Stomach smooth muscle (tissue), 2 donors: ENCODE measurements at regions not wholly inside any gene's neighbourhood (a gene's known extent, or its start where the extent isn't known, plus 50 kb on each side); places are given as distances from the start of the nearest gene placed in this dataset.
"Not testable (repeated sequence)": the region's sequence is repeated elsewhere in the genome, so short reads cannot be mapped to it uniquely, and the experiment has no call there.

Experiments
- H3K27ac ChIP-seq: one replicate; pipeline ENCODE4 v1.7.0; 2013; ENCODE audit warnings: mild to moderate bottlenecking, low read length, inconsistent platforms
- H3K27me3 ChIP-seq, 2 donors: one replicate each; pipeline ENCODE4 v1.7.0; 2013; ENCODE audit warnings: low read length in 2 of 2; ENCODE audit not compliant: insufficient read depth in 2 of 2, control insufficient read depth in 1 of 2
- H3K36me3 ChIP-seq, 2 donors: one replicate each; pipeline ENCODE4 v1.7.0; 2013; ENCODE audit warnings: low read length in 2 of 2; ENCODE audit not compliant: control insufficient read depth in 2 of 2, insufficient read depth in 2 of 2
- H3K4me1 ChIP-seq: one replicate; pipeline ENCODE4 v1.7.0; 2013; ENCODE audit warnings: low read length; ENCODE audit not compliant: control insufficient read depth, insufficient read depth
- H3K4me3 ChIP-seq, 2 donors: one replicate each; pipeline ENCODE4 v1.7.0; 2013; ENCODE audit warnings: low read length in 2 of 2
- H3K9ac ChIP-seq, 2 donors: one replicate each; pipeline ENCODE4 v1.7.0; 2013; ENCODE audit warnings: low read length in 2 of 2, mild to moderate bottlenecking in 1 of 2
- H3K9me3 ChIP-seq, 2 donors: one replicate each; pipeline ENCODE4 v1.7.0; 2013; ENCODE audit warnings: low read length in 2 of 2; ENCODE audit not compliant: control insufficient read depth in 2 of 2
- donor health status: healthy.
- donor health status: Pancreatic carcinoma.

- Histone ChIP-seq H3K4me3 (no peak overlapping the region), H3K27me3 (no peaks in the 10 kb centered on the region), H3K4me1 (no peaks in the 10 kb centered on the region), H3K27ac (no peak overlapping the region), H3K9me3 (no peaks in the 10 kb centered on the region), H3K36me3 (no peaks in the 10 kb centered on the region), H3K9ac (no peak overlapping the region)
Observed at GRCh38 chr2:52289741-52290140, 1257.8 kb upstream of the NRXN1 start.

GRCh38 chr2:52288596-52288995, 1256.7 kb upstream of the NRXN1 start:
- no peak overlapping the region for H3K27ac ChIP-seq
- H3K36me3 ChIP-seq, result no peaks in the 10 kb centered on the region
- H3K4me3 ChIP-seq, result no peak overlapping the region
- H3K9me3 ChIP-seq, result no peaks in the 10 kb centered on the region
- H3K27me3 ChIP-seq, result no peaks in the 10 kb centered on the region
- H3K4me1 ChIP-seq, result no peaks in the 10 kb centered on the region
- no peak overlapping the region for H3K9ac ChIP-seq

- Histone ChIP-seq H3K27ac (no peak overlapping the region), H3K4me1 (no peaks in the 10 kb centered on the region), H3K27me3 (no peaks in the 10 kb centered on the region), H3K4me3 (no peak overlapping the region), H3K36me3 (no peaks in the 10 kb centered on the region), H3K9ac (no peak overlapping the region), H3K9me3 (no peaks in the 10 kb centered on the region)
Observed at GRCh38 chr2:52269696-52270485, 1238.0 kb upstream of the NRXN1 start.

GRCh38 chr2:52264911-52265310, 1233.0 kb upstream of the NRXN1 start:
- Histone ChIP-seq H3K27me3 (no peaks in the 10 kb centered on the region), H3K9me3 (no peaks in the 10 kb centered on the region), H3K4me1 (no peaks in the 10 kb centered on the region), H3K36me3 (no peaks in the 10 kb centered on the region), H3K27ac (no peak overlapping the region), H3K9ac (no peak overlapping the region), H3K4me3 (no peak overlapping the region)

GRCh38 chr2:52264488-52264887, 1232.6 kb upstream of the NRXN1 start:
- Histone ChIP-seq H3K27me3 (no peaks in the 10 kb centered on the region), H3K4me1 (no peaks in the 10 kb centered on the region), H3K36me3 (no peaks in the 10 kb centered on the region), H3K27ac (no peak overlapping the region), H3K4me3 (no peak overlapping the region), H3K9me3 (no peaks in the 10 kb centered on the region), H3K9ac (no peak overlapping the region)

GRCh38 chr2:52260904-52261303, 1229.0 kb upstream of the NRXN1 start:
- no peak overlapping the region for H3K27ac ChIP-seq
- H3K36me3 ChIP-seq, result no peaks in the 10 kb centered on the region
- no peaks in the 10 kb centered on the region for H3K27me3 ChIP-seq
- H3K9ac ChIP-seq, result no peak overlapping the region
- H3K4me1 ChIP-seq, result no peaks in the 10 kb centered on the region
- H3K9me3 ChIP-seq, result no peaks in the 10 kb centered on the region
- no peak overlapping the region for H3K4me3 ChIP-seq

- H3K4me1 ChIP-seq, H3K9ac ChIP-seq, H3K4me3 ChIP-seq, H3K9me3 ChIP-seq, H3K36me3 ChIP-seq, H3K27ac ChIP-seq, H3K27me3 ChIP-seq: not testable (repeated sequence)
Observed at GRCh38 chr2:52258967-52259366, 1227.0 kb upstream of the NRXN1 start.

- Histone ChIP-seq H3K27me3 (no peaks in the 10 kb centered on the region), H3K36me3 (no peaks in the 10 kb centered on the region), H3K27ac (no peak overlapping the region), H3K9ac (no peak overlapping the region), H3K9me3 (no peaks in the 10 kb centered on the region), H3K4me3 (no peak overlapping the region), H3K4me1 (no peaks in the 10 kb centered on the region)
Observed at GRCh38 chr2:52258038-52258437, 1226.1 kb upstream of the NRXN1 start.

GRCh38 chr2:52253416-52253980, 1221.6 kb upstream of the NRXN1 start:
- Histone ChIP-seq H3K9ac (no peak overlapping the region), H3K4me3 (no peak overlapping the region), H3K36me3 (no peaks in the 10 kb centered on the region), H3K27me3 (no peaks in the 10 kb centered on the region), H3K9me3 (no peaks in the 10 kb centered on the region), H3K4me1 (no peaks in the 10 kb centered on the region), H3K27ac (no peak overlapping the region)

GRCh38 chr2:52238782-52239181, 1206.8 kb upstream of the NRXN1 start:
- Histone ChIP-seq H3K36me3 (no peaks in the 10 kb centered on the region), H3K9me3 (no peaks in the 10 kb centered on the region), H3K4me1 (no peaks in the 10 kb centered on the region), H3K9ac (no peak overlapping the region), H3K4me3 (no peak overlapping the region), H3K27me3 (no peaks in the 10 kb centered on the region), H3K27ac (no peak overlapping the region)

- H3K36me3 ChIP-seq, result no peaks in the 10 kb centered on the region
- H3K4me1 ChIP-seq, result no peaks in the 10 kb centered on the region
- no peak overlapping the region for H3K27ac ChIP-seq
- no peaks in the 10 kb centered on the region for H3K27me3 ChIP-seq
- H3K4me3 ChIP-seq, result no peak overlapping the region
- no peaks in the 10 kb centered on the region for H3K9me3 ChIP-seq
- H3K9ac ChIP-seq, result no peak overlapping the region
Observed at GRCh38 chr2:52222128-52222527, 1190.2 kb upstream of the NRXN1 start.
